Left colon (tissue), 2 donors: ENCODE measurements at regions not wholly inside any gene's neighbourhood (a gene's known extent, or its start where the extent isn't known, plus 50 kb on each side); places are given as distances from the start of the nearest gene placed in this dataset.
"Not testable (repeated sequence)": the region's sequence is repeated elsewhere in the genome, so short reads cannot be mapped to it uniquely, and the experiment has no call there.

Experiments
- ATAC-seq: fragments of 200-7000 bp; cut with Tn5 transposase; one replicate; pipeline ENCODE4 v1.9.1; 2020; ENCODE audit warnings: mild to moderate bottlenecking, moderate library complexity
- DNase-seq, 2 donors: peaks; one replicate each; pipeline ENCODE4 v3.0.0-alpha.2; 2020
- intact Hi-C, 2 donors: fragments of 100-400 bp; cut with DNase I in 1 of 2; cut with micrococcal nuclease in 1 of 2; formaldehyde crosslinking; loops; one replicate each; pipeline versions ENCODE4 v1.11.2 to v1.14.0; 2022; cut with DNase I, micrococcal nuclease
- donor health status: DM: no; HTN: no; CAD: no.
- donor health status: DM: yes; HTN: yes; CAD: no.

DNA sequence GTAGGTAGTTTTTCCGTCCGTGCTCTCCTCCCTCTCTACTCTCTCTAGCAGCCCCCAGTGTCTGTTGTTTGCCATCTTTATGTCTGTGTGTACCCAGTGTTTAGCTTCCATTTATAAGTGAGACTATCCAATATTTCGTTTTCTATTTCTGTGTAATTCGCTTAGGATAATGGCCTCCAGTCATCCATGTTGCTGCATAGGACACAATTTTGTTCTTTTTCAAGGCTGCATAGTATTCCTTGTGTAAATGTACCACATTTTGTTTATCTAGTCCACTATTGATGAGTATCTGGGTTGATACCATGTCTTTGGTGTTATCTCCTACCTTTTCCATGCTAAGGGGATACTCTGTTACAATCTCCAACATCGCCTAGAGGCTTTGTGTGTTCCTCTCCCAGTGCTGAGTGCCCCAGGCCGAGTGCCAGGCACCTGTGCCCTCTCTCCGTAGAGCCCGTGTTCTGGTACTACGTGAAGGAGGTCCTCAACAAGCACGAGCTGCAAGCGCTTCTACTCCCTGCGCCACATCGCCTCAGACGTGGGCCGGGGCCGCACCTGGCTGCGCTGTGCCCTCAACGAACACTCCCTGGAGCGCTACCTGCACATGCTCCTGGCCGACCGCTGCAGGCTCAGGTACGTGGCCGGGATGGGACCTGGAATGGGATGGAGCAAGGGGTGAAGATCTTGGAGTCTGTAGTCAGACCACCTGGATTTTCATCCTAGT lies 51.0 kb downstream of the NPIPB11 start:
- ATAC-seq, intact Hi-C loops, DNase-seq: not testable (repeated sequence)

GRCh38 chr16:29354449-29354848 lies 52.1 kb downstream of the NPIPB11 start:
- ATAC-seq, DNase-seq, intact Hi-C loops: not testable (repeated sequence)

- ATAC-seq, intact Hi-C loops: not testable (repeated sequence)
These were observed 53.9 kb downstream of the NPIPB11 start for GRCh38 chr16:29352617-29352999.

GRCh38 chr16:29351970-29352616 lies 54.4 kb downstream of the NPIPB11 start:
- DNase-seq, intact Hi-C loops, ATAC-seq: not testable (repeated sequence)

More at GRCh38 chr16:29352617-29352999, 53.9 kb downstream of the NPIPB11 start:
- DNase-seq = not testable (repeated sequence)

- ATAC-seq, intact Hi-C loops, DNase-seq: not testable (repeated sequence)
These were observed 55.1 kb downstream of the NPIPB11 start for GRCh38 chr16:29351271-29351969.

GRCh38 chr16:29349966-29350365 lies 56.5 kb downstream of the NPIPB11 start:
- DNase-seq (peak; percentile 39 to 48), ATAC-seq (peak; percentile 43)
- intact Hi-C loops = not testable (repeated sequence)

- intact Hi-C loops, DNase-seq, ATAC-seq: not testable (repeated sequence)
These were observed 57.8 kb downstream of the NPIPB11 start for GRCh38 chr16:29348748-29349147.

GRCh38 chr16:29348123-29348690 lies 58.3 kb downstream of the NPIPB11 start:
- ATAC-seq, intact Hi-C loops, DNase-seq: not testable (repeated sequence)

DNA sequence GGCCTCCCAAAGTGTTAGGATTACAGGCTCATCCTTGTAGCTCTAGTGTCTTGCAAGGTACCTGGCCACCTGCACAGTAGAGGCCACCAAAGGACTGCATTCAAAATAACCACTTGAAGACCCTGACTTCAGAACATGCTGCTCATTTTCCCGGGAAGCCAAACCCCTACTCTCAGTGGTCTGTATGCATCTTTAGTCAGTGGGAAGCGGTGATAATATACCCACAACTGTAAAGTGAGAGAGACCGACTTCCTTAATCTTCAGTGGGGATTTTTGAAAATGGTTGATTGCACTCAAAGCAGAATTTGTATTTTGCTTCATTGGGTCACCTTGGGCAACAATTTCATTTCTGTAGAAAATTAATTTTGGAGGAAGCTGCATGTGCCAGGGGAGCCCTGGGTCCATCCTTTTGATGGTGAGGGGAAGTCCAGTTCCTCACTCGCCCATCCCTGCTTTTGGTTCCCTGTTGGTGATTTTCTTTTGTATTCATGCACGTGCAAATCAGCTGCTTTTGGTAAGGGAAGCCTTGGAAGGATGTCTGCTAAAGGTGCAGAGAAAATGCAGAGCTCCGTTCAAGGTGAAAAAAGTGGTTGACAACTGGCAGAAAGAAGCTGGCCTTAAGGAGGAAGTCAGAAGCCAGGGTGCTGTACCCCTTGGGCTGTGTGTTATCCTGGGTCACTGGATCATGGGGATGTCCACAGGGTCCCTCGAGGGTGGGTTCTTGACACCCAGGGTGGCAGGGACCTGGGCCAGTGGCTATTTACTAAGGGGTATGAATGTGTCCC lies 59.5 kb downstream of the NPIPB11 start:
- ATAC-seq, DNase-seq, intact Hi-C loops: not testable (repeated sequence)

GRCh38 chr16:29346203-29346602 lies 60.3 kb downstream of the NPIPB11 start:
- ATAC-seq, intact Hi-C loops: not testable (repeated sequence)

DNA sequence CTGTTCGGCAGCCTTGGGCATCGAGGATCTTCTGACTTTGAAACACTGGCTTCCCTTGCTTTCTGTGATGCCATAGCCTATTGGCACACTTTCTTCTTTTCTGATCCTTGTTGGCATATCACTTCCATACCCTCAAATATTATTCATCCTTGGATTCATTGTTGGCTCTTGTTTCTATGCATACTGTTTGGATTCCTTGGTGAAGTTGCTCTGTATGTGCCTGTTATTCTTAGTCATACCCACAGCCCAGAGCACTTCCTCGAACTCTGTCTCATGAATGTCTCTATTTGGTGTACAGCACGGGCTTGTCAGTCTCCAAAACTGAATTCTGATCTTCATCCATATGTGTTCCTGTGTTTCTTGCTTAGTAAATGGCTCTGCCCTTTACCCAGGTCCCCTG lies 63.6 kb downstream of the NPIPB11 start:
- intact Hi-C loops, ATAC-seq: not testable (repeated sequence)

More at GRCh38 chr16:29346203-29346602, 60.3 kb downstream of the NPIPB11 start:
- DNase-seq = not testable (repeated sequence)

DNA sequence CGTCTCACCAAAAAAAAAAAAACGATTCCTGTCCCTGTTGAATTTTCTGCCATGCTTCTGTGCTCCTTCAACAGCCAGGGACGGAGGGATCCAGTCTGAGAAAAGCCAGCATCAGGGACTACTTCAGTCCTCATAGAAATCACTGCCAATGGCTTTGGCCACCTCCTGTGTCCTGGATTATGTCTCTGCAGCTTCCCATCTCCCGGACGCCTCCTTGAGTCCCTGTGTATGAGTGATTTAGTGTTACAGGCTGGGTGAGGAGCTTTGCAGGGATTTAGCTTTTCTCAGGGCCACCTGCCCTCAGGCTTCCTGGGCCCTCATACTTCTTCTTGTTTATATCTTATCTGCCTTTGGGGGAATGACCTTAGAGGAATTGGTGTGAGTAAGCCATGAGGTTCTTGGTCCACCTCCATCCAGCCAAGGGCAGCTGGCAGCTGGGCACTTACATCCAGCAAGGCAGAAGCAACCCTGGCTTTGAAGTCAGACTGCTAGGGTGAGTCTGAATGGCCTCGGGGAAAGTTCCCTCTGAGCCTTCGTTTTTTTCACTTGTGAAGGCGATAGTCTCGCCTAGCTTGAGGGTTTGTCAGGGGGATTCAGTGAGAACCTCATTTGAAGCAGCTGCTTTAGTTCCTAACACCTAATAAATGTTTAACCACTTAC lies 65.6 kb downstream of the NPIPB11 start:
- DNase-seq, ATAC-seq, intact Hi-C loops: not testable (repeated sequence)

More for the DNA sequence above, 63.6 kb downstream of the NPIPB11 start:
- not testable (repeated sequence) for DNase-seq

GRCh38 chr16:29340235-29340634 lies 66.3 kb downstream of the NPIPB11 start:
- ATAC-seq, DNase-seq, intact Hi-C loops: not testable (repeated sequence)

GRCh38 chr16:29338821-29339700 lies 67.5 kb downstream of the NPIPB11 start:
- intact Hi-C loops = not testable (repeated sequence)
- ATAC-seq (peak; percentile 45), DNase-seq (peak in 1 of 2 donors; percentile 33)

DNA sequence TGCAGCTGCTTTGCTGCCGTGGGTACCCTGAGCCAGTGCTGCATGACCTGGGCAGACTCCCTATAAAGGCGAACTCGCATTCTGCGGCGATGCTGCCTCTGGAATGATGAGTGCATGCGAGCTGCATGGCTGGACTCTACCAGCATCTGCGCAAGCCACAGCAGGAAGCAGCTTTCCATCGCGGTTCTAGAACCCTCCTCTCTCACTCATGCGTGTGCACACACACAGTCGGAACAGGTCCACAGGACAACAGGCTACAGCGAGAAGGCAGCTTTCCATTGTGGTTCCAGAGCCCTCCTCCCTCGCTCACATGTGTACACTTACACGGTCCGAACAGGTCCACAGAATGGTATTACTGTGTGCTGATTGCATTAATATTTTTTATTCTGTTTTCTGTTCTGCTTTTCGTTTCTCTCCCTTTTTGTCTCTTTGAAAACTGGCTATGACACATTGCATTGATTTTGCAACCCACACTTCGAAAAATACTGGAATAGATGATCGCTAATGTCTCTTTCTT lies 69.1 kb downstream of the NPIPB11 start:
- intact Hi-C loops, DNase-seq: not testable (repeated sequence)

GRCh38 chr16:29335549-29335846 lies 71.0 kb downstream of the NPIPB11 start:
- intact Hi-C loops, DNase-seq, ATAC-seq: not testable (repeated sequence)

More for the DNA sequence above, 69.1 kb downstream of the NPIPB11 start:
- ATAC-seq = not testable (repeated sequence)
